MCF 10A (cell line): ENCODE measurements at regions not wholly inside any gene's neighbourhood (a gene's known extent, or its start where the extent isn't known, plus 50 kb on each side); places are given as distances from the start of the nearest gene placed in this dataset.

Experiments
- BruUV-seq: library from RNA; stranded (reverse); fragments of 400-500 nt; replicated peaks from 2 replicates; lab custom pipeline; 2021; lab: Mats Ljungman, UMichigan
- CTCF ChIA-PET: fragments of 300-600 bp; sonication (Branson Sonifier 250); formaldehyde crosslinking; extraction: SDS; loops from one replicate; lab custom pipeline; 2021; ENCODE audit warnings: antibody characterized with exemption, inconsistent platforms; lab: Yijun Ruan, JAX
- POLR2A ChIA-PET: fragments of 300-600, 350-650 bp; sonication (Branson Sonifier 250); formaldehyde crosslinking; extraction: SDS; loops from one replicate; lab custom pipeline; 2020; ENCODE audit warnings: antibody characterized with exemption, inconsistent platforms; lab: Yijun Ruan, JAX
- DNase-seq: peaks from one replicate; pipeline ENCODE4 v3.0.0-alpha.2; 2018; ENCODE audit not compliant: unreplicated experiment
- H3K27ac Mint-ChIP-seq: one replicate; pipeline ENCODE4 v1.8.0; 2022; ENCODE audit warnings: mild to moderate bottlenecking, low read depth, mixed read lengths; ENCODE audit not compliant: unreplicated experiment
- H3K27me3 Mint-ChIP-seq: one replicate; pipeline ENCODE4 v1.8.0; 2022; ENCODE audit warnings: mixed read lengths; ENCODE audit not compliant: insufficient read depth, unreplicated experiment
- H3K36me3 Mint-ChIP-seq: one replicate; pipeline ENCODE4 v1.8.0; 2022; ENCODE audit warnings: mild to moderate bottlenecking, moderate library complexity, mixed read lengths; ENCODE audit not compliant: insufficient read depth, unreplicated experiment
- H3K4me1 Mint-ChIP-seq: one replicate; pipeline ENCODE4 v1.8.0; 2022; ENCODE audit warnings: mixed read lengths; ENCODE audit not compliant: insufficient read depth, unreplicated experiment
- H3K4me3 Mint-ChIP-seq: one replicate; pipeline ENCODE4 v1.8.0; 2022; ENCODE audit warnings: mild to moderate bottlenecking, moderate library complexity, mixed read lengths; ENCODE audit not compliant: unreplicated experiment
- H3K9me3 Mint-ChIP-seq: one replicate; pipeline ENCODE4 v1.8.0; 2022; ENCODE audit warnings: mixed read lengths; ENCODE audit not compliant: unreplicated experiment
- intact Hi-C: fragments of 100-400 bp; cut with micrococcal nuclease; formaldehyde crosslinking; loops from 2 replicates; pipeline ENCODE4 v1.14.1; 2022
- TF ChIP-seq, protein P1 (sequence below): fragments of 200-600 bp; IDR thresholded peaks from one replicate; pipeline ENCODE4 v1.8.0; 2022; ENCODE audit warnings: antibody characterized with exemption, mild to moderate bottlenecking; ENCODE audit not compliant: unreplicated experiment

DNA sequence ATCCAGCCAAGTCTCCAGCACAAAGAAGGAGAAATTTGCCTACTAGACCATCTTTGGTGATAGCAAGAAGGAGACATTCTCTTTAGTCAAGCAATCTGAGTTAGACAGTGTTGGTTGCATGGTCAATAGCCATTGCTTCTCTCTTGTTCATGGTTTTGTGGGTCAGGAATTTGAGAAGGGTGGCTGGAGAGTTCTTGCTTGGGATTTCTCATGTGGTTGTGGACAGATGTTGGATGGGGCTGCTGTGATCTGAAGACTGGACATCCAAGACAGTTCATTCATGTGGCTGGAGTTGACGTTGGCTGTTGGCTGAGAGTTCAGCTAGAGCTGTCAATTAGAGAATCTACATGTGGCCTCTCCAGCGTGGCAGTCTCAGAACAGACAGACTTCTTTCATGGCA lies 322.3 kb upstream of the PRDM1 start:
- intact Hi-C loops, result no loop called here
- no TSS peak for BruUV-seq
- H3K27ac Mint-ChIP-seq, result no peak overlapping the region

DNA sequence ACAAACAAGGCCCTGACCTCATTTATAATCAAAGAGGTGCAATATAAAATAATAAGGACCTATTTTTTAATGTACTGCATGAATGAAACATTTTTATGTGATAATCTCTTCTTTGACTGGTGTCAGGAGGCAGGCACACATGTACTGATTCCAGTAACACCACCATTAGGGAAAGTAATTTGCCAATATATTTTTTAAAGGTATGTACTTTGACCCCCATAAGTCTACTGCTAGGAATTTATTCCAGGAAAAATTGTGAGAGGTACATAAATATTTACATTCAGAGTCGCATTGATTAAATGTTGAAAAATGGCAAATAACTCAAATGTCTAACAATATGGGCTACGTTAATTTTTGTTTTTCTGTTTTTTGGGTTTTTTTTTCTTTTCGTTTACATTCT lies 325.4 kb upstream of the PRDM1 start:
- ChIA-PET CTCF (no interaction called here), POLR2A (no interaction called here)
- H3K4me1 Mint-ChIP-seq, result peaks cover 19% of the 10 kb centered on the region
- no peak for DNase-seq
- H3K27ac Mint-ChIP-seq, result no peak overlapping the region
- TF ChIP-seq, protein P1, sequence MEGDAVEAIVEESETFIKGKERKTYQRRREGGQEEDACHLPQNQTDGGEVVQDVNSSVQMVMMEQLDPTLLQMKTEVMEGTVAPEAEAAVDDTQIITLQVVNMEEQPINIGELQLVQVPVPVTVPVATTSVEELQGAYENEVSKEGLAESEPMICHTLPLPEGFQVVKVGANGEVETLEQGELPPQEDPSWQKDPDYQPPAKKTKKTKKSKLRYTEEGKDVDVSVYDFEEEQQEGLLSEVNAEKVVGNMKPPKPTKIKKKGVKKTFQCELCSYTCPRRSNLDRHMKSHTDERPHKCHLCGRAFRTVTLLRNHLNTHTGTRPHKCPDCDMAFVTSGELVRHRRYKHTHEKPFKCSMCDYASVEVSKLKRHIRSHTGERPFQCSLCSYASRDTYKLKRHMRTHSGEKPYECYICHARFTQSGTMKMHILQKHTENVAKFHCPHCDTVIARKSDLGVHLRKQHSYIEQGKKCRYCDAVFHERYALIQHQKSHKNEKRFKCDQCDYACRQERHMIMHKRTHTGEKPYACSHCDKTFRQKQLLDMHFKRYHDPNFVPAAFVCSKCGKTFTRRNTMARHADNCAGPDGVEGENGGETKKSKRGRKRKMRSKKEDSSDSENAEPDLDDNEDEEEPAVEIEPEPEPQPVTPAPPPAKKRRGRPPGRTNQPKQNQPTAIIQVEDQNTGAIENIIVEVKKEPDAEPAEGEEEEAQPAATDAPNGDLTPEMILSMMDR, result no peak
- H3K9me3 Mint-ChIP-seq, result no peaks in the 10 kb centered on the region
- no peak overlapping the region for H3K4me3 Mint-ChIP-seq
- no peaks in the 10 kb centered on the region for H3K27me3 Mint-ChIP-seq
- intact Hi-C loops, result no loop called here
- H3K36me3 Mint-ChIP-seq, result peaks cover 12% of the 10 kb centered on the region
- BruUV-seq, result no TSS peak

More for the DNA sequence above, 322.3 kb upstream of the PRDM1 start:
- DNase-seq, result no peak
- ChIA-PET CTCF (no interaction called here), POLR2A (no interaction called here)
- no peak overlapping the region for H3K4me3 Mint-ChIP-seq
- H3K9me3 Mint-ChIP-seq, result no peaks in the 10 kb centered on the region
- no peaks in the 10 kb centered on the region for H3K27me3 Mint-ChIP-seq
- H3K4me1 Mint-ChIP-seq, result peaks cover 13% of the 10 kb centered on the region
- H3K36me3 Mint-ChIP-seq, result peaks cover 12% of the 10 kb centered on the region
- TF ChIP-seq, protein P1, result no peak

DNA sequence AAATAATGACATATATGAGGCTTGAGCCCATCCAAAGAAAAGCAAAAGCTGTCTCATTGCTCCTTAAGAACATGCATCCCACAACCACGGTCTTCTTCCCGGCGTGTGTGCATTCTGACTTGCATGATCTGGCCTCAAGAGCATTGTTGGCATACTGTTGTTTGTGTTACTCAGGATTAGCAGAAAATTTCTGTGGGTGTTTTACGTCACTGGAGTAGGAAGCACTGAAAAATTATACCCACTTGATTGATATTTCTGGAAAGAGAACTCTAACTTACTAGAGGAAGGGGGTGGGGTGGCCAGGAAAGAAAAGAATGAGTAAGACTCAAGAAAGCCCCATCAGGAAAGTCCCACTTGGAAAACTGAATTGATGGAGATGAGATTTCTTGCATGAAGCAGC lies 326.2 kb upstream of the PRDM1 start:
- peak; percentile 33 for DNase-seq
- POLR2A ChIA-PET, result interaction anchor here (1.6 kb wide), 1 partner anchor 15 kb away, joined by 6 read pairs; no protein-coding TSS in a partner anchor
- TF ChIP-seq, protein P1, result no peak
- Mint-ChIP-seq H3K9me3 (no peaks in the 10 kb centered on the region), H3K4me1 (peaks cover 19% of the 10 kb centered on the region), H3K36me3 (peaks cover 12% of the 10 kb centered on the region), H3K27ac (no peak overlapping the region), H3K27me3 (no peaks in the 10 kb centered on the region), H3K4me3 (no peak overlapping the region)
- intact Hi-C loops, result no loop called here
- CTCF ChIA-PET, result no interaction called here
- BruUV-seq, result no TSS peak

DNA sequence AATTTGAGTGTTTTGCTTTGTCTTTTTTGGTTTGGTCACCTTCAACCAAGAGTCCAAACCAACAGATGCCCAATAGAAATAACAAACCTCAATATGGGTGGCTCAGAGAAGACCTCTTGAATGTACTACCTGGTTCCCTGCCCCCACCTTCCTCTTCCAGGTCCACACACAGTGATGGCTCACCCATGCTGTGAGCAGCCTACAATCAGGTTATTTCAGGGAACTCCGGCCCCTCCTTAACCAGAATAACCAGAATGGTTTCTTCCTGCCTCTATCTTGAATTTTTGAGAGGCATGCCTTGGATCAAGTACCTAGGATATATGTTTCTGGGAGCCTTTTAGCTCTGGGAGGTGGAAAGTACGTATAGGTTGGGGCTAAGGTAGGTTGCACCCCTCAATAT lies 327.1 kb upstream of the PRDM1 start:
- ChIA-PET CTCF (no interaction called here), POLR2A (interaction anchor here (1.6 kb wide), 1 partner anchor 16 kb away, joined by 6 read pairs; no protein-coding TSS in a partner anchor)
- Mint-ChIP-seq H3K36me3 (peaks cover 6% of the 10 kb centered on the region), H3K9me3 (no peaks in the 10 kb centered on the region), H3K27me3 (no peaks in the 10 kb centered on the region), H3K27ac (no peak overlapping the region), H3K4me1 (peaks cover 19% of the 10 kb centered on the region), H3K4me3 (no peak overlapping the region)
- DNase-seq, result no peak
- TF ChIP-seq, protein P1, result no peak
- BruUV-seq, result no TSS peak
- intact Hi-C loops, result no loop called here
